ENCODE measurements at regions not wholly inside any gene's neighbourhood (a gene's known extent, or its start where the extent isn't known, plus 50 kb on each side); places are given as distances from the start of the nearest gene placed in this dataset.

DNA sequence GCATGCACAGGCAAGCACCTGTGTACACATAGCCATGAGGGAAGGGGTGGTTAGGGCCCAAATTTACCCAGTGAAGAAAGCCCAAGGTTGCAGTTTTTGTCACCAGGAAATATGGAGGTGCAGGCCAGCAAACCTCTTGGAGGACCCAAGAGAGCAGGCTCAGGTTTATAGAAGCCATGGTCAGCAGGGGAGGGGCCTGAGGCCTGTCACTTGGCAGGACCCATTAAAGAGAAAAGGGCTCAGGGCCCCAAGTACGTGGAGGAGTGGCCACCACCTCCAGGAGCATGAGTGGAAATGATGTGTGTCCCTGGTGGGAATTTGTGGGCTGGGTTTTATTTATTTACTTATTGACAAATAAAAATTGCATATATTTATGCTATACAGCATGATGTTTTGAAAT lies 192.9 kb downstream of the HAUS1 start (continued):
- TF ChIP-seq, protein P1, sequence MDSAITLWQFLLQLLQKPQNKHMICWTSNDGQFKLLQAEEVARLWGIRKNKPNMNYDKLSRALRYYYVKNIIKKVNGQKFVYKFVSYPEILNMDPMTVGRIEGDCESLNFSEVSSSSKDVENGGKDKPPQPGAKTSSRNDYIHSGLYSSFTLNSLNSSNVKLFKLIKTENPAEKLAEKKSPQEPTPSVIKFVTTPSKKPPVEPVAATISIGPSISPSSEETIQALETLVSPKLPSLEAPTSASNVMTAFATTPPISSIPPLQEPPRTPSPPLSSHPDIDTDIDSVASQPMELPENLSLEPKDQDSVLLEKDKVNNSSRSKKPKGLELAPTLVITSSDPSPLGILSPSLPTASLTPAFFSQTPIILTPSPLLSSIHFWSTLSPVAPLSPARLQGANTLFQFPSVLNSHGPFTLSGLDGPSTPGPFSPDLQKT (IDR thresholded peaks at IDR 0.05; ENCODE audit: borderline replicate concordance, low read depth, low read length) = no peak
- TF ChIP-seq ZNF266 (tag by site-specific recombination; IDR thresholded peaks at IDR 0.05; ENCODE audit: low read depth) (no peak), GLI4 (tag by site-specific recombination; IDR thresholded peaks at IDR 0.05) (no peak), ZNF24 (tag by site-specific recombination; IDR thresholded peaks at IDR 0.05) (no peak), ZNF843 (tag by site-specific recombination; IDR thresholded peaks at IDR 0.05) (no peak), ZNF707 (tag by site-specific recombination; IDR thresholded peaks at IDR 0.05) (no peak), ZBTB48 (tag by site-specific recombination; IDR thresholded peaks at IDR 0.05) (no peak)

- POLR2A ChIA-PET = no interaction called here
- no peak overlapping the region for H3K27ac ChIP-seq (ENCODE audit: extremely low read depth, low read depth, low read length)
- no peaks in the 10 kb centered on the region for H3K36me3 ChIP-seq (ENCODE audit: control insufficient read depth in 2 of 2, insufficient read depth in 1 of 2, low read length in 2 of 2)
- no peak overlapping the region for H3K4me3 ChIP-seq (ENCODE audit: low read depth, low read length)
- no peaks in the 10 kb centered on the region for H3K9me3 ChIP-seq (ENCODE audit: control insufficient read depth, insufficient read depth, low read depth, low read length)
- no peak for TF ChIP-seq BCL11B (tag by site-specific recombination; IDR thresholded peaks at IDR 0.05; ENCODE audit: low read depth)
- no peak for TF ChIP-seq ZNF391 (tag by site-specific recombination; IDR thresholded peaks at IDR 0.05; ENCODE audit: borderline replicate concordance, low read depth)
- no peak for TF ChIP-seq GFI1B (tag by site-specific recombination; IDR thresholded peaks at IDR 0.05)
- H3K4me1 ChIP-seq (ENCODE audit: control insufficient read depth, insufficient read depth, low read length) = no peaks in the 10 kb centered on the region
- CTCF ChIA-PET = interaction anchor here (0.6 to 2.9 kb wide), 4 partner anchors 16 to 147 kb away, joined by 3 to 12 read pairs (median 4); no protein-coding TSS in a partner anchor
These were observed 193.4 kb downstream of the HAUS1 start for GRCh38 chr18:46297621-46298020.

GRCh38 chr18:46298511-46298910 lies 194.3 kb downstream of the HAUS1 start:
- TF ChIP-seq ZNF37A (tag by site-specific recombination; IDR thresholded peaks at IDR 0.05) (no peak), ZNF10 (tag by site-specific recombination; IDR thresholded peaks at IDR 0.05) (no peak), ZNF660 (tag by site-specific recombination; IDR thresholded peaks at IDR 0.05) (no peak)
- TF ChIP-seq, protein P2, sequence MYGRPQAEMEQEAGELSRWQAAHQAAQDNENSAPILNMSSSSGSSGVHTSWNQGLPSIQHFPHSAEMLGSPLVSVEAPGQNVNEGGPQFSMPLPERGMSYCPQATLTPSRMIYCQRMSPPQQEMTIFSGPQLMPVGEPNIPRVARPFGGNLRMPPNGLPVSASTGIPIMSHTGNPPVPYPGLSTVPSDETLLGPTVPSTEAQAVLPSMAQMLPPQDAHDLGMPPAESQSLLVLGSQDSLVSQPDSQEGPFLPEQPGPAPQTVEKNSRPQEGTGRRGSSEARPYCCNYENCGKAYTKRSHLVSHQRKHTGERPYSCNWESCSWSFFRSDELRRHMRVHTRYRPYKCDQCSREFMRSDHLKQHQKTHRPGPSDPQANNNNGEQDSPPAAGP (tag by site-specific recombination; IDR thresholded peaks at IDR 0.05) = no peak
- ChIA-PET POLR2A (no interaction called here), CTCF (interaction anchor here (0.6 to 2.9 kb wide), 4 partner anchors 17 to 1098 kb away, joined by 3 to 12 read pairs (median 4); no protein-coding TSS in a partner anchor)
- Histone ChIP-seq H3K4me3 (ENCODE audit: low read depth, low read length) (no peak overlapping the region), H3K9me3 (ENCODE audit: control insufficient read depth, insufficient read depth, low read depth, low read length) (no peaks in the 10 kb centered on the region), H3K36me3 (ENCODE audit: control insufficient read depth in 2 of 2, insufficient read depth in 1 of 2, low read length in 2 of 2) (no peaks in the 10 kb centered on the region), H3K27ac (ENCODE audit: extremely low read depth, low read depth, low read length) (no peak overlapping the region), H3K4me1 (ENCODE audit: control insufficient read depth, insufficient read depth, low read length) (no peaks in the 10 kb centered on the region)

DNA sequence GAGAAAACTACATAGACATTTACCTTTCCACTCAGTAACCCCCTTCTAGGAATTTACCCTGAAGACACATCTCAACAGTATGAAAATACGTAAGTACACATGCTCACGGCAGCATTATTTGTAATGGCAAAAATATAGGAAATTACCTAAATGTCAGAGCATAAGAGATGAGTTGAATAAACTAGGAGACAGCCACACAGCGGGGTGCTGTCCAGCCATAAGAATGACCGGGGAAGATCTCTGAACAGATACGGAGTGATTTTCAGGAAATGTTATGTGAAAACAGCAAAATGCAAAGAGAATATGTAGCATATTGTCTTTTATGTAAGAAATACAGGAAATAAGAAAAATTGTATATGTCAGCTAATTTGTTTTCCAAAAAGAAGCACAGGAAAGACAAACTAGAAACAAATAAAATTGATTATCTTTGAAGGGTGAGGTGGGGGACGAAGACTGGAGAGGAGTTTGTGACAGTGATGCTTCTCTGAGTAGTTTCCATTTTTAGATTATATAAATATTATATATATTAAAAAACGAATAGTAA lies 195.4 kb downstream of the HAUS1 start:
- POLR2A ChIA-PET = no interaction called here
- no peaks in the 10 kb centered on the region for H3K4me1 ChIP-seq (ENCODE audit: control insufficient read depth, insufficient read depth, low read length)
- H3K9me3 ChIP-seq (ENCODE audit: control insufficient read depth, insufficient read depth, low read depth, low read length) = no peaks in the 10 kb centered on the region
- CTCF ChIA-PET = interaction anchor here (0.6 to 2.9 kb wide), 2 partner anchors 18 to 133 kb away, joined by 3 to 12 read pairs; no protein-coding TSS in a partner anchor
- H3K36me3 ChIP-seq (ENCODE audit: control insufficient read depth in 2 of 2, insufficient read depth in 1 of 2, low read length in 2 of 2) = no peaks in the 10 kb centered on the region
- H3K27ac ChIP-seq (ENCODE audit: extremely low read depth, low read depth, low read length) = no peak overlapping the region
- no peak overlapping the region for H3K4me3 ChIP-seq (ENCODE audit: low read depth, low read length)
- TF ChIP-seq ZNF423 (tag by site-specific recombination; IDR thresholded peaks at IDR 0.05) (no peak), MZF1 (tag by site-specific recombination; IDR thresholded peaks at IDR 0.05; ENCODE audit: borderline replicate concordance) (no peak), ZNF549 (tag by site-specific recombination; IDR thresholded peaks at IDR 0.05) (no peak), ZNF146 (tag by site-specific recombination; IDR thresholded peaks at IDR 0.05) (no peak), HOXA7 (CRISPR knock-in tag; IDR thresholded peaks at IDR 0.05; ENCODE audit: borderline replicate concordance) (no peak), ZNF248 (tag by site-specific recombination; IDR thresholded peaks at IDR 0.05) (no peak), ZNF777 (tag by site-specific recombination; IDR thresholded peaks at IDR 0.05; ENCODE audit: borderline replicate concordance) (no peak), ZBTB11 (tag by site-specific recombination; conservative IDR thresholded peaks at IDR 0.05; ENCODE audit: low read depth) (no peak), ZSCAN30 (tag by site-specific recombination; IDR thresholded peaks at IDR 0.05) (no peak), HIC1 (tag by site-specific recombination; IDR thresholded peaks at IDR 0.05) (no peak)
